Skin epidermis (tissue), 12 donors: ENCODE measurements at regions not wholly inside any gene's neighbourhood (a gene's known extent, or its start where the extent isn't known, plus 50 kb on each side); places are given as distances from the start of the nearest gene placed in this dataset.

ENCODE experiments used
- H3K27ac ChIP-seq, 21 experiments: fragments of 200-600 bp; sonication (generic) in 11 of 21; one replicate each; pipeline ENCODE4 v1.5.0; 2020; ENCODE audit warnings: mild to moderate bottlenecking in 3 of 21, inconsistent platforms in 2 of 21, moderate library complexity in 2 of 21
- H3K4me3 ChIP-seq, 7 experiments: fragments of 200-600 bp; sonication (generic) in 2 of 7; one replicate each; pipeline ENCODE4 v1.5.0; 2020; ENCODE audit warnings: inconsistent platforms in 2 of 7, mild to moderate bottlenecking in 2 of 7, moderate library complexity in 1 of 7

DNA sequence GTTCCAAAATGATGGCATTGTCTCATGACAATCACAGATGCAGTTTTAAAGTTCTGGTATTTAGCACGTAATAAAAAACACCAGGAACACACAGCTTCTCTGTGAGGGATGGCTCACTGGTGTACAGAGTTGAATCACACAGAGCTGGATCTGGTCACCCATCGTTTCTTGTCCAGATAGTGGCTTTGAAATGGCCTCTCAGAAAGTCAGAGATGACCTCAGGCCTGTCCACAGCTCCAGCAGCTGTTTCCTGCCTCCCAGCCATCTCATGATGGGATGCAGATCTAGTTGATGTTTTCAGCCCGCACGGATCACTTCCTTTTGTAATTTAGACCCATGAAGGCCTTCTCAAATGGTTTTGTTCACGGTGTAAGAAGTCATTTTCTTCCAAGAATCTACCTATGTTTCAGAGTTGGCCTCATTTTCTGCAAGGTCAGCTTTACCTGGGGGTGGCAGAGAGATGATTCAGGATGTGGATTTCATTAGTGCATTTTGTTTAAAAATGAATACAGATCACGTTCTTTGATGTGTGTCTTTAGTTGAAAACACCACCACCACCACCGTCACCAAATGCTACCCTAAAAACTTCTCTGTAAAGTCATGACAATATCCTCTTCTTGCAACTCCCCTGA lies 166.2 kb downstream of the SNX10 start:
- Histone ChIP-seq H3K4me3 (no peak overlapping the region), H3K27ac (peak overlapping the region in 2 of 21 experiments; percentile 3 to 52)

DNA sequence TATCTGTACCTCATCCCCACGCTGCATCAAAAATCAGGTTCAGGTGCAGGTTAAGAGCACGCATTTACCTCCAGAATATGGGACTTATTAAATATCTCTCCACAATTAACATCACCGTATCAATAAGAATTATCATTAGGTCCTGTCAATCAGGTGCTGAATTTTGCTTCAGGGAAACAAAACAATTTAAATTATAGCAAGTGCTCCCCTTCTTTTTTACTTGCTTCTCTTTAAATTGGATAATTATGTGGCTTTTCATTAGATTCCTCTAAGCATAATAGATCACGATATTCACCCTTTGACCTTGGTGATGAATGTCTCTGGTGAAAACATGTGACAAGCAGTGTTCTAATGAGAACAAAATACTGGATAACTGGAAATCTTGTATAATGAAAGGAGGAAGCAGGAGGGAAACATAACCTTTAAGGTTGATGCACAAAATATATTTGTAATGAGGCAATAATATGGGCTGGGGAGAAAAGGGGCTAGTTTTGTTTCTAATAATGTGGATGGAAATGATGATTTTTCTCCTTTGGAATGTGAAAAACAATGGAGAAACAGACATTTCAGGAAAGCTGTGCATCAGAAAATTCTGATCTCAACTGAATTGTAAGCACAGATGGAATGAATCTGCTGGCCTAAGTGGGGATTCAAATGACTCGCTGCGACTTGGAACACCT lies 166.9 kb downstream of the SNX10 start:
- Histone ChIP-seq H3K4me3 (no peak overlapping the region), H3K27ac (peak overlapping the region in 1 of 21 experiments; percentile 52)

DNA sequence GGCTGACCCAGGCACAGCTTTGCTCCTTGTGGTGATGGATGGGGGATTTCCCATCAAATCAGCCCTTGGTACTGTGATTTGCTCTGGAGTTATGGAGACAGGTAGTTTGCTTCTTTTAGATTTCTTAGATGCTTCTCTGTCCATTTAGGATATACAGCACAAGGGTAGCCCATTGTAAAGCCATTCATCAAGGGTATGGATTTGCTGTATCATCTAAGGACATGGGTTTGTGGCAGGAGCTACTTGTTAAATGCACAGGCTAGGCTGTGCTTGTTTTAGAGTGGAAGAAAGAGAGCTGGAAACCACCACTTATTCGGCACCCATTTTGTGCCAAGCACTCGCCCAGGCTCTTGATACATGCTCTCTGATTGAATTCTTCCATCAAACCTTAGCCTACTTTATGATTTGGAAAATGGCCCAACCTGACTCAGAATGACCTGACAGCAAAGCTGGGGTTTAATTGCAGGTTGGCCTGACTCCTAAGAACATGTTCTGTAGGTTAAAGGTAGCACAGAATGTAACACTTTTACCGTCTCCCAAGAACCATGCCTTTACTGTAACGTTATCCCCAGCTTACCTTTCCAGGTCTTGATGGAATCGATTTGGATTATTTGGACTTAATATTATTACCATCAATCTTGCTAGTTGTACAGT lies 168.0 kb downstream of the SNX10 start:
- Histone ChIP-seq H3K27ac (no peak overlapping the region), H3K4me3 (no peak overlapping the region)

DNA sequence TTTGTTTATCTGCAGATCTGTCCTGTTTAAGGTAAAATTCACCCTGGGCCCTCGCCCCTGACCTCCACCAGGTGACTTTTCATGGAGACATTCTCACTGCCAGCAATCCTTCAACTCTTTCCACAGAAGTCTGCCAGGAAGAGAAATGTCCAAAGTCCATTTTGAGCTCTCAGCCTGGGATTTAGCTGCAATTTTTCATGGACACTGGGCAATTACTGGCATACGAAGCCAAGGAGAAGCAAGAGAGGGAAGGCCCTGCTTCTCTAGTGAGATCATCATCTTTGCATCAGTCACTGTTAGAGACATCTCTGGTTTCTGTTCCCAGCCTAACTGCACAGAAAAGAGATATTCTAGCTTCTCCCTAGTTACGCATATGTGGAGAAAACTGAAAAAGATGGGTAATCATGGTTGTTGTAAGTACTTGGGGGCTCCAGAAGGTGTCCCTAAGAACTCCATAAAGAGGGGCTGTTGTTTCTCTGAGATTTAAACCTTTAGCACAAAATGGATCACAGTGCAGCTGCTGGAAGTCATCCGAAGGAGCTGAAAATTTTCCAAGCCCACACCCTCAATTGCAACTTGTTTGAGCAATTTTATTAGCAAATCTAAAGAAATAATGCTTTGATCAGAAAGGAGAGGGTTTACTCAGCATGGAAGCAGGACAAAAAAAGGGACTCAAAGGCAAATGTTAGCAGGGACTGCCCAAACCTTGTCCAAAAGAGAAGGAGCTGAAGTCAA lies 168.9 kb downstream of the SNX10 start:
- Histone ChIP-seq H3K27ac (no peak overlapping the region), H3K4me3 (no peak overlapping the region)

DNA sequence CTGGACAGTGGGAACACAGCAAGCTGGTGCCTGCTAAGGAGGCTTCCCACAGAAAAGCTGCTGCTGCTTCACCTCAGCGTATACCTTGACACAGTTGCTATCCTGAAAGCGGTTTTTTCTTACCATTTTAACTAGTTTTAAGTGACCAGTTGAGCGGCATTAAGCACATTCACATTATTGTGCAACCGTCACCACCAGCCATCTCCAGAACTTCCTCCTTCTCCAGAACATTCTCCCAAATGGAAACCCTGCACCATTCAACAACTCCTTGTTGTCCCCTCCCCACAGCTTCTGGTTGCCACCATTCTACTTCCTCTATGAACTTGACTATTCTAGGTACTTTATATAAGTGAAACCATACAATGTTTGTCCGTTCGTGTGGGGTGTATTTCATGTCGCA lies 169.9 kb downstream of the SNX10 start:
- H3K4me3 ChIP-seq: no peak overlapping the region
- H3K27ac ChIP-seq: no peak overlapping the region

DNA sequence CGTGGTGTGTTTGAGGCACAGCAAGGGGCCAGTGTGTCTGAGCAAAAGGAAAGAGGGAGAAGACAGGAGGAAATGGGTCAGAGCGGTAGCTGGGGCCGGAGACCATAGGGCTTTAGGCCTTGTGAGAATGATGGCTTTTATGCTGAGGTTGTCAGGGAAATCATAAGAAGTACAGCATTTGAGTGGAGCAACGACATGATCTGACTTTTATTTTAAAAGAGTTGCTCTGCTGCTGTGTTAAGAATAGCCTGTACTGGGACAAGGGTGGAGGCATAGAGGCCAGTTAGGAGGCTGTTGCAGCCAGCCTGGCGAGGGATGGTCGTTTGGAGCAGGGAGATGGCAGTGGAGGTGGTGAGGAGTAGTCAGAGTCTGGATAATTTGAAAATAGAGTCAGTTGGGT lies 174.3 kb downstream of the SNX10 start:
- H3K4me3 ChIP-seq: no peak overlapping the region
- H3K27ac ChIP-seq: no peak overlapping the region

DNA sequence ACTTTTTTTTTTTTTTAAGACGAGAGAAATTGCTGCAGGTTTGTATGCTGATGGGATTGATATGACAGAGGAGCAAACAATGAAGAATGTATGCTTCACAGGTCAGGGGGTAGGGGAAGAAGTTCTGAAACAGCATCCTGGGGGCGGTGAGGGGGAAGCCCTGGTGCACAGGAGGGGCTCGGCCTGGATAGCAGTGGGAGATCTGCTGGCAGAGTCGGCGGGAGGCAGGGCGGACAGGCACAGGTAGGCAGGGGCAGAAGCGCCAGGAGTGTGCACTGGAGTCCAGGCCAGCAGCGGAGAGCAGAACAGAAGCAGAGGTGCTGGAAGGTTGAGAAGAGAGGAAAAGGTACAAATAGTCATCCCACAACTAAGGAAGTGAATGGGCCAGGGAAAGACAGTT lies 175.4 kb downstream of the SNX10 start:
- no peak overlapping the region for H3K4me3 ChIP-seq
- H3K27ac ChIP-seq: no peak overlapping the region

DNA sequence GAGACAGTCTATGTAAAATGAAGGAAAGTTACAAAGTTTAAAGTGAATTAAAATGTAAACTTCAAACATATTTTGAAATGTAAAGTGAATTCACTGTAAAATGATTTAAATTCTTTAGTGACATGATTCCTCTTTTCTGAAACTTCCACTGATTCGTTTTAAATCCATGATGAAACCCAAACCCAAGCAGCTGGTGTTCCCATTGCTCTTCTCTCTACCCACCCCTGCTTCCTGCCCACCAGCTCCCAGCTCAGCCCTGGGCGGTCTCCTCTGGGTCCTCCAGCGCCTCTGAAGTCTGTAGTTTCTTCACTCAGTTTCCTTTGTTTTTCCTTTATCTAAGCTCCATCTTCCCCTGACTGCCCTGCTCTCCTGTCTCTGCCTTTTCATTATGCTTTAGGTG lies 175.9 kb downstream of the SNX10 start:
- Histone ChIP-seq H3K27ac (no peak overlapping the region), H3K4me3 (no peak overlapping the region)

DNA sequence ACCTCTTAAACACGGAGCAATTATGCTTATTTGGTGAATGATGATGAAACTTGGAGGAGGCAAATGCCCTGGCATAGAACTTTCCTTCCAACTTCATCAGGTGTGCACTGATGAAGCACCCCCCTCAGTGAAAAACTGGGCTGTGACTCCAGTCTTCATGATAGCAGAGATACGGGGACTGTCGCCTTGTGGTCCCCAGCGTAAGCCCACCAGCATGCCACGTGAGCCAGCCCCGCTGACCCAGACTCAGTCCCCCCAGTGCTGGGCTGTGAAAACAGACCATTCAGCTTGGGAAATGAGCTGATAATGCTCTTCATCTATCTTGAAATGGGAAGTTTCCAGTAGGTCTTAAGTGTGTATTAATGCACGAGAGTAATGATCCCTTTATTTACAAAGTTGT lies 177.0 kb downstream of the SNX10 start:
- no peak overlapping the region for H3K4me3 ChIP-seq
- no peak overlapping the region for H3K27ac ChIP-seq

DNA sequence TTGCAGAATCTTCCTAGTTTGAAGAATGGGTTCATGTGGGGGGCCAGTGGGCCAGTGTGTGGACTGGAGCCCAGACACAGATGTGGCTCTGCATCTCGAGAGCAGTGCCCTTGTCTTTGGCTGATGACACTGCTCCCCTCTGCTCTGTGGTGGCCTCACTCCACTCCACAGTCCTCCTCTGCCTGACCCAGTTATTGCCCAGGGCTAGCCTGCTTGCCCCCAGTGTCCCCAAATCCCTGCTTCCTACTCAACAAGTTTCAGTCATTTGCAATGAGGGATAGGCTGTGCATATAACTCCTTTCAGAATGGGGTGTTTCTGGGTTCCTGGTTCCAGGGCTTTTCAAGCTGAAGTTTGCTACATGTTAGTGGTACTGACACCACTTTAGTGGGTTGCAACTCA lies 177.5 kb downstream of the SNX10 start:
- Histone ChIP-seq H3K27ac (no peak overlapping the region), H3K4me3 (no peak overlapping the region)

DNA sequence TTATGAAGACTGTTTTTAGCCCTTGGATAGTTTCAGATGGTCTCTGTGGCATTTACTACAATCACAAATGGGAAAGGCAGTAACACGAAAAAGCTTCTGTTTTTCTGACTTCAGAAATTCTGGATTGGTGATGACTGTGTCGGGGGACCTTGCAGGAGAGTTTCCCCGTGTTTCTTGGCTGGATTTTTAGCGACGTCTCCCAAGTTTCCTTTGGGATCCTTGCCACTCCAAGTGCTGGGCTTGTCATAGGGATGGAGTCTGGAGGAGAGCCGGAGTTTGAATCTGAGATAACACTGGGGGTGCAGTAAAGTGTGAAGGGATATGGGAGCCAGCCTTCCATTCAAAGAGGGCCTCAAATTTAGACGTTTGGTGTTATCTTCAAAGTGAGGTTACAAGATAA lies 179.0 kb downstream of the SNX10 start:
- H3K27ac ChIP-seq: no peak overlapping the region
- no peak overlapping the region for H3K4me3 ChIP-seq

DNA sequence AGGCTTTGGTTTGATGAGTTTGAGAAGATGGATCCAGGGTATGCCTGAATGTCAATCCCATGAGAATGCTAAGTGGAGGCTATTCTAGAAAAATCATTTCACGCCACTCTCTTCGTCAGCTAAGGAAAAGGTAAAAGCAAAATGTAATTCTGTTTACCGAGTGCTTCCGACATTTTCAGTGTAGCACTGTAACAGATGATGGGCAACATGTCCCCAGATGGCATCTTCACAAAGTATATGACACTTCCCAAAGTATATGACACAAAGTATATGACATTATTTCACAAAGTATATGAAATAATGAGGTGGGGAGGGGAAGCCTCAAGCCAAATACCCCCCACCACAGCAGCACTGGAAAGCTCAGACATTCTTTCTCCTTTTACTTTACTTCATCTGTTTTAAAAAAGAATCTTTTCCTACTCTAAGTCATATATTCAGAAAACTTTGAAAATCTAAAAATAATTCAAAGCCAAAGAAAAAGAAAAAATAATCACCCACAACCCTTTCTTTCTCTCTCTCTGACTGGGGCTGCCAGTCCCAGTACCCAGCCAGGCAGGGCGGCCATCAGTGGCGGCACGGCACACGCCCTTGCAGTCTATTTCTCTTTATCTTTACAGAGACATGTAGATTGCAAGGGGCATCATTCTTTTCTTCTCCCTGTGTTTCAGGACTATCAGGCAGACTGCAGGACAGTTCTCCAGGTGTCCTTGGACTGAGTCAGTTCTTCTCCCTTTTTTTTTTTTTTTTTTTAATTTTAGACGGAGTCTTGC lies 179.8 kb downstream of the SNX10 start:
- H3K4me3 ChIP-seq: no peak overlapping the region
- no peak overlapping the region for H3K27ac ChIP-seq

DNA sequence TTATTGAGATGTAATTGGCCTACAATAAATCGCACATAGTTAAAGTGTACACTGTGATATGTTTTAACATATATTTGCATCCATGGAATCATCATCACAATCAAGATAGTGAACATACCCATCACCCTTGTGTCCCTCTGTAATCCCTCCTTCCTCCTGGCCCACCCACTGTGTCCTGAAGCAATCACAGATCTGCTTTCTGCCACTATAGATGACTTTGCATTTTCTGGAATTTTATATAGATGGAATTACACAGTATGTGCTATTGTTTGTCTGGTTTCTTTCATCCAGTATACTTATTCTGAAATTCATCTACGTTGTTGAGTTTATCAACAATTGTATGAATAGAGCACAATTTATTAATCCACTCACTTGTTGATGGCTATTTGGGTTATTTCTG lies 181.3 kb downstream of the SNX10 start:
- no peak overlapping the region for H3K27ac ChIP-seq
- H3K4me3 ChIP-seq: no peak overlapping the region

DNA sequence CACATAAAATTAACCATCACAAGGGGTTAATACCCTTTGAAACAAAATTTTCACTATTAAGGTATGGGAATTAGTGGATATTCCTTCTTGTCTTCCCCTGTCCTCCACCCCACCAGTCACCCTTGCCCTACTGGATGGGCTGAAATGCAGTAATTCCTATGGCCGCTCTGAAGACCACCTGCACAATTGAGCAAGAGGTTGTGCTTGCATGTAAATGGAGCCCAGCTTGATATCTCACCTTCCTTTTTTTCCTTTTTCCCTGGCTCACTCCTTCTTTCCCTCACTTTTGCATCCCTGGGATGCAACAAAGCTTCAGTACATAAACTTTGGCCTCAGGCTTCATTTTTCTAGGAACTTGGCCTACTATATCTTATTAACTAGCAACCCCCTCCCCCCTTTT lies 184.6 kb downstream of the SNX10 start:
- H3K4me3 ChIP-seq: no peak overlapping the region
- H3K27ac ChIP-seq: no peak overlapping the region

DNA sequence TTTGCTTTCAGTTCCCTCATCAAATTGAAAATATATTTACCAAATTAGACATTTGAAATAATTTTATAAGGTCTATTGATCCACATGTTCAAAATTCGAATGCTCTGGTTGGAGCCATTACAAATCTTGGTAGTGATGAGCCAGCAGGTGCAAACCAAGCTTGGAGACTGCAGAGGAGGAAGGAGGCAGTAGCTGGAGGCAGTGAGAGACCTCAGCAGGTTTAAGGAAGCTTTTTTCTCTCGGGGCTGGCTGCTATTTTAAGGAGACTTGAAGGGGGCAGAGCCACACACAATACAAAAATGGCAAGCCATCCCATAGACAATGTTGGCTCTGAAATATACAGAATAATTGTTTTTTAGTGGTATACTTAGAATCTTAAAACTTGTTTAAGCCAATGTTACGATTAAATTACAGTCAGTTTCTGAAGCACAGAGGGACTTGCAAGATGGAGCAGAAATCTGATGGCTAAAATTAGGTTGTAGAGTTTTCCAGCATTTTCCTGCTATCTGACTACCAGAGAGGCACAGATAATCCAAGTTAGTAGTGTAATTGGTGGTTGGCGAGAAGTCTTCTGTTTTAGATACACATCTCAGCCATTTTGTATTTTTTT lies 185.8 kb downstream of the SNX10 start:
- Histone ChIP-seq H3K27ac (no peak overlapping the region), H3K4me3 (no peak overlapping the region)

DNA sequence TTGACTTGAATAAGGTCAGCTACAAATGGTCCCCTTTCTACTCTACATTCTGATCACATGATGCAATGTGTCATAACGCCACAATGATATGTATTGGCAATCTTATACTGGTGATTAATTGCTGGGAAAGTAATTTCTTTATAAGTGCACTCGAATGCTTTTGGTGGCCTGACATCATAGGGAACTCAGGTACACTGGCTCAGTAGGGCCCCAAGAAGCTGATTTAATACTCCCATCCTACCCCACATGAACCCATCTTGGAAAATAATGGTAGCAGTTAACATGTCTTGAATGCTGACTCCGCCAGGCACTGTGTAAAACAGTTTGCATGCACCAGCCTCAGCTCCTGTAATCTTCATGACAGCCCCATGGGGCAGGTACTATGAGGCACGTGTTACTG lies 186.9 kb downstream of the SNX10 start:
- no peak overlapping the region for H3K4me3 ChIP-seq
- no peak overlapping the region for H3K27ac ChIP-seq

DNA sequence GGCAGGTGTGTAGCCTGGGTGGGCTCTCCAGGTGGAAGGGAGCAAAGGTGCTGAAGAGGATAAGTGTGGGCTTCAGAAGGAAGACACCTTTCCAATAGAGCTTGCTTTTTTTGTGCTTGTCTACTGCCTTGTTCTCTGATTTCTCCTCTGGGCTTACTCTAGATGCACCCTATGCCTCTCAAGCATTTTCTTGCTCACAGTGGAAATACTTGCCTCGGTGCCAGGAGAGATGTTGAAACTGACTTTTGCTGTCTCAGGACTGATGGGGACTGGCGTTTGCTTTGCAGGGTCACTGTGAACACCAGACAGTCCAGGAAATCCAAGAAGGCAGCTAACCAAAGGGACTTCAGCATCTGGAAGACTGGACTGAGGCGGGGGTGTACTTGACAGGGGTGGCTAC lies 187.9 kb downstream of the SNX10 start:
- Histone ChIP-seq H3K4me3 (no peak overlapping the region), H3K27ac (no peak overlapping the region)

DNA sequence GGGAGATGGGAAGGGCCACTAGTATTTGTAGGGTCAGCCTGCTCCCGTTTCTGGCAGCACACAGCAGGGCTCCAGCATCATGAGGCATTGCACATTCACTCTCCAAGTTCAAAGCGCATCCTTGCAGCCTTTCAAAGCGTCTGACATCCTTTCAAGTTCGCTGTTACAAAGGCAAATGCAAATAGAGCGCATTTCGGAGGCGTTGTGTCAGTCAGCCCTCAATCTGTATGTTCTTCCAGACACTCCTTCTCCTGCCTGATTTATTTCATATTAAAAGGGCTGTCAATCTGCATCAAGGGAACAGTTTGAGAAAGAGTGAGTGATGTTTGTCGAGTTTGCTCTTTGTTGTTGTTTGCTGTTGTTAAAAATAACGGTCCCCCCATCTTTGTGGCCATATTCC lies 188.5 kb downstream of the SNX10 start:
- Histone ChIP-seq H3K27ac (no peak overlapping the region), H3K4me3 (no peak overlapping the region)

DNA sequence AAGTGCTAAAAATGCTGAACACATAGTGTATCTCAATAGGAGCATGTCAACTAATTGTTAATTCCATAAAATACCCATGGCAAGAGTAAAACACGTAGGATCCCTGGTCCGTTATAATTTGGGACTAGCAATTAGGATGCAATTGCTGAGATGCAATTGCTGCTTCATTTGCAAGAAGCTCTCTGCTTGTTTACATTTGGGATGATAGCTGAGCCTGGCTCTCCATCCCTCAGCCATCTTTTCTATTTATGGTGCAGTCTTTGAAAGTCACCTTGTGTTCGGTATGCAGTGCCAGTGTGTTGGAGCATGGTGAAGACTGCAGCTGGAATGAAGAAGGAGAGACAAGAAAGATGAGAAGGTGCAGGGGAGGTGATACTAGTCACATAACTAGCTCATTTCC lies 191.3 kb downstream of the SNX10 start:
- H3K27ac ChIP-seq: no peak overlapping the region
- H3K4me3 ChIP-seq: no peak overlapping the region

DNA sequence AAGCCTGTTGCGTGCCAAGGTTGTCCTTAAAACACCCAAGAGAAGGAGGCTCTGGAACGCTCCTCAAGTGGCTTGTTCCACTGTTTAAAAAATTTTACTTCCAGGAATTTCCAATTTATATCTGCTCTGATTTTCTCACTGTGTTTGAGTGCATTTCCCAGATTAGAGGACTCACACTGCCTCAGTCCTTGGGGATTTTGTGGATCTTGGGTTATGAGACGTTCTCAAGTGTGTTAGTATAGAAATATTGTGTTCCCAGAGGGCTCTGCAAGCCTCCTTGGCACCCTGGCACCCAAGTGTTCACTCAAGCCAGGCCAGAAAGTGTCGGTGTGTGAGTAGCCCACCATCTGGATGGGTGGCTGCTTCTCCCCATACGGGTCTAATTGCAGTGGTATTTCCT lies 192.2 kb downstream of the SNX10 start:
- H3K4me3 ChIP-seq: no peak overlapping the region
- no peak overlapping the region for H3K27ac ChIP-seq
